Activated naive CD4-positive, alpha-beta T cell treated with anti-CD3 and anti-CD28 coated beads, Interleukin-2, amount 50 U/mL, for 72 hours (primary cell): ENCODE measurements at regions not wholly inside any gene's neighbourhood (a gene's known extent, or its start where the extent isn't known, plus 50 kb on each side); places are given as distances from the start of the nearest gene placed in this dataset.
A peak's percentile ranks its signal among the peaks of the same experiment; 100 is the strongest.
"Not testable (repeated sequence)": the region's sequence is repeated elsewhere in the genome, so short reads cannot be mapped to it uniquely, and the experiment has no call there.

Source experiments
- ATAC-seq, 2 donors: fragments of 150-1000 bp; cut with Tn5 transposase; 2 replicates each; pipeline ENCODE4 v1.10.0; 2021; ENCODE audit warnings: mild to moderate bottlenecking in 2 of 2, moderate library complexity in 2 of 2
- DNase-seq, 2 donors: peaks; one replicate each; pipeline ENCODE4 v3.0.0; 2021 to 2022; ENCODE audit warnings: low spot score in 2 of 2
- H3K27ac Mint-ChIP-seq, 2 donors: one replicate each; pipeline ENCODE4 v1.8.0; 2022; ENCODE audit warnings: mild to moderate bottlenecking in 2 of 2, mixed read lengths in 2 of 2
- H3K36me3 Mint-ChIP-seq, 2 donors: one replicate each; pipeline ENCODE4 v1.8.0; 2022; ENCODE audit warnings: mixed read lengths in 2 of 2
- H3K9me3 Mint-ChIP-seq, 2 donors: one replicate each; pipeline ENCODE4 v1.8.0; 2022; ENCODE audit warnings: mixed read lengths in 2 of 2

DNA sequence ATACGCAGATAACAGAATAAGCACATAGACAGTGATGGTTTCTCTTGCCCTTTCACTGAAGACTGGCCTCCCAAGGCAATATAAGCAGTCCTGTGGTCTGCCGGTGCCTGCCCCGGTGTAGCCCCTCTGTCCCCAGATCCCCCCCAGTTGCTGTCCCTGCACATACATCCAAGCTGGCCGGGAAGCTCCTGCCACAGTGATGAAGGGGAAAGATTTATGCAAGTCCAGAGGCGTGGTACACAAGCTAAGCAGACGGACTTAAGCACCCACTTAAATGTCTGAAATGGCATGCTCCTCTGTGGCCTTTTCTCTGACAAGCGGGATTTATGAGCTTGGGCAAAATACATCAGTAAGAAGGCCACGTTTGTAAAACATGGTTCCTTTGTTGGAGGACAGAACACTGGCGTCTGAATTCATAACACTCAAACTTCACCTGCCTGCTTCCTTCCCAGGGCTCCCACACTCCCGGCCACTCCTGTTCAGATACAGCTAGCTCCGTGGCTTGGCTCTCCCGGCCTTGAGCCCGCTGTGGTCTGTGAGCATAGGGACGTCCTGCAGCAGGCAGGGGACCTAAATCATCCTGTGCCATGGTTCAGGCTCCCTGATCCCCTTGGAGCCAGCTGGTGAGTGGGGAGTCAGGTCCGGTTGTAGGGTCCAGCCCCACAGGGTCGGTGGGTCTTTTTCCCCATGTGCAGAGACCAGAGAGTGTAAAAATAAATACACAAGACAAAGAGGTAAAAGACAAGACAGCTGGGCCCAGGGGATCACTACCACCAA is 61.7 kb upstream of the PPP2R2D start:
- DNase-seq (peak in 1 of 2 donors; percentile 44), ATAC-seq (no peak)
- Mint-ChIP-seq H3K9me3 (no peaks in the 10 kb centered on the region), H3K36me3 (no peaks in the 10 kb centered on the region), H3K27ac (no peak overlapping the region)

GRCh38 chr10:131839880-131840787 is 60.7 kb upstream of the PPP2R2D start:
- DNase-seq, result peak in 1 of 2 donors; percentile 14
- H3K27ac Mint-ChIP-seq, H3K9me3 Mint-ChIP-seq, H3K36me3 Mint-ChIP-seq, ATAC-seq: not testable (repeated sequence)

DNA sequence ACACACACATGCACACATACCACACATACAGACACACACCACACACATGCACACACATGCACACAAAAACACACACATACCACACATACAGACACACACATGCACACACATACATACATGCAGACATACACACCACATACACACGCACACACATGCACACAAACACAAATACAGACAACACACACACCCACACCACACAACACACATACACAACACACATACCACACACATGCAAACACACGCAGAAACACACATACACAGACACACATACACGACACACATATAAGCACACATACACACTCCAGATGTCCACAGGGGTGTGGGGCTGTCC is 60.1 kb upstream of the PPP2R2D start:
- Mint-ChIP-seq H3K36me3 (no peaks in the 10 kb centered on the region), H3K9me3 (no peaks in the 10 kb centered on the region), H3K27ac (no peak overlapping the region)
- ATAC-seq, result no peak
- DNase-seq, result peak in 1 of 2 donors; percentile 14

DNA sequence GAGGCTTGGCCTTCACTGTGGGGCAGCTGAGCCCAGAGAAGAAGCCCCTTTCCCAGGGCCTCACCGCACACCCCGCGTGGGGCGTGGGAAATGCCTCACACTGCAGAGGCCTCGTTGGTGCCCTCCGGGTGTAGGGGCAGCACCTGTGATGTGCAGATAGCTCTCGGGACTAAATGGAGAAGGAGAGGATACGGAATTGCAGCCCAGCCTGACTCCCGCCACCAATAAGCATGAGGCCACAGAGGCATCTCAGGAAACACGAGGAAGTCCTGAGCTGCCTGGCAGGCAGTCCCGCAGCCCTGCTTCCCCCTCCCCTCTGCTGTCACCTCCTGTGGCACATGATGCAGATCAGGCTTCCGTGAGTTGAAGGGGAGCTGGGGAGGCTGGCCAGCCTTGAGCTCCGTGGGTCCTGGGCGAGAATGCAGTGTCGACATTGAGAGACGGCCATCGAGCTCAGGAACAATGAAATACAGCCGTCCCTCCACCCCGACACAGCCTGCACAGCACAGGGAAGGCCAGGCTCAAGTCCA is 59.6 kb upstream of the PPP2R2D start:
- Mint-ChIP-seq H3K27ac (no peak overlapping the region), H3K36me3 (no peaks in the 10 kb centered on the region), H3K9me3 (no peaks in the 10 kb centered on the region)
- DNase-seq, result peak in 1 of 2 donors; percentile 28
- ATAC-seq, result no peak

GRCh38 chr10:131841661-131842139 is 59.1 kb upstream of the PPP2R2D start:
- no peaks in the 10 kb centered on the region for H3K36me3 Mint-ChIP-seq
- no peaks in the 10 kb centered on the region for H3K9me3 Mint-ChIP-seq
- DNase-seq, result peak in 1 of 2 donors; percentile 50
- H3K27ac Mint-ChIP-seq, result no peak overlapping the region
- ATAC-seq, result no peak

GRCh38 chr10:131842351-131843088 is 58.3 kb upstream of the PPP2R2D start:
- no peaks in the 10 kb centered on the region for H3K36me3 Mint-ChIP-seq
- no peak for ATAC-seq

DNA sequence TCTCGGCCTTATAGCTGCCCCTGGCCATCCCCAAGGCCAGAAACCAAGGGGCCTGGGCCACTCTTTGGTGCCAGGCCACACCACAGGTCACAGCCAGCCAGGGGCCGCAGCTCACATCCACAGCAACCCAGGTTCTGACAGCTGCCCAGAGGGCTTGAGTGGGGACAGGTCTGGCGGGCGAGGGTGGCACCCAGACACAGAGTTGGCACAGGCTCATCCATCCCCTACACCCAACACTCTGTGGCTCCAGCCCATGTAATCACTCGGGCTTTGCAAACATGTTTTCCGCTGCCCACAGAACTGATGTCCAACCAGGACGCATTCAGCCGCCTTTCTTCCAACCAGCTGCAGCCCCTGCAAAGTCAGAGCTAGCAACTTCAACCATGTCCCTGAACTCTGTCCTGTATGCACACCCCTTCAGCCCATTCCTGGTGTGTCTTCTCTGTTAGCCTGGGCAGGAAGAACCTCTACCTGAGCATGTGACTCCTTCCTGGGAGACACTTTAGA is 57.7 kb upstream of the PPP2R2D start:
- Mint-ChIP-seq H3K36me3 (no peaks in the 10 kb centered on the region), H3K27ac (no peak overlapping the region)

More at GRCh38 chr10:131842351-131843088, 58.3 kb upstream of the PPP2R2D start:
- Mint-ChIP-seq H3K27ac (no peak overlapping the region), H3K9me3 (no peaks in the 10 kb centered on the region)
- peak in 1 of 2 donors; percentile 47 for DNase-seq

GRCh38 chr10:131843881-131844284 is 56.9 kb upstream of the PPP2R2D start:
- H3K9me3 Mint-ChIP-seq, result no peaks in the 10 kb centered on the region
- H3K36me3 Mint-ChIP-seq, result no peaks in the 10 kb centered on the region
- H3K27ac Mint-ChIP-seq, result no peak overlapping the region
- peak in 1 of 2 donors; percentile 31 for DNase-seq
- ATAC-seq, result no peak

More for the DNA sequence above, 57.7 kb upstream of the PPP2R2D start:
- ATAC-seq, result no peak
- peak in 1 of 2 donors; percentile 21 for DNase-seq
- no peaks in the 10 kb centered on the region for H3K9me3 Mint-ChIP-seq

DNA sequence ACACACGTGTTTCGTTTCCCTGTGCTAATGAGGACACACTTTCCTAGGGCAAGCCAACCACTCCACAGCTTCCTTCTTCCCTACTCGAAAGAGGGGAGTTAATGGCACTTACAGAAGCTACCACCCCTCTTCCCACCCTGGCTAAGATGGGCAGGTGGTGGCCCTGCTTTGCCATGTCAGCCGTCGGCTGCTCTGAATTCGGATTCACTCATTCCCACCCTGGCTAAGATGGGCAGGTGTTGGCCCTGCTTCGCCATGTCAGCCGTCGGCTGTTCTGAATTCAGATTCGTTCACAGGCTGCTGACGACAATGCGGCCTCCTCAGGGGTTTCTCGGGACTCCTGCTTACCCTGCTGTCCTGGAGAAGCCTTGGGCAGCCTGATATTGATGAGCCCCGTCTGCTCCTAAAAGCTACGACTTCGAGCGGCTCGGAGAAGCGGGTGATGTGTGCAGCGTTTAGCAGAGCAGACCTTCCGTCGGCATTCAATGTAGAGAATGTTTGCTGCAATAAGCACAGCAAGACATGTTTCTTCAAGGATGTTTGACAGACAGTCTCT is 56.2 kb upstream of the PPP2R2D start:
- peak in 1 of 2 donors; percentile 42 for DNase-seq
- ATAC-seq, result no peak
- H3K9me3 Mint-ChIP-seq, result no peaks in the 10 kb centered on the region
- H3K27ac Mint-ChIP-seq, result no peak overlapping the region
- no peaks in the 10 kb centered on the region for H3K36me3 Mint-ChIP-seq

DNA sequence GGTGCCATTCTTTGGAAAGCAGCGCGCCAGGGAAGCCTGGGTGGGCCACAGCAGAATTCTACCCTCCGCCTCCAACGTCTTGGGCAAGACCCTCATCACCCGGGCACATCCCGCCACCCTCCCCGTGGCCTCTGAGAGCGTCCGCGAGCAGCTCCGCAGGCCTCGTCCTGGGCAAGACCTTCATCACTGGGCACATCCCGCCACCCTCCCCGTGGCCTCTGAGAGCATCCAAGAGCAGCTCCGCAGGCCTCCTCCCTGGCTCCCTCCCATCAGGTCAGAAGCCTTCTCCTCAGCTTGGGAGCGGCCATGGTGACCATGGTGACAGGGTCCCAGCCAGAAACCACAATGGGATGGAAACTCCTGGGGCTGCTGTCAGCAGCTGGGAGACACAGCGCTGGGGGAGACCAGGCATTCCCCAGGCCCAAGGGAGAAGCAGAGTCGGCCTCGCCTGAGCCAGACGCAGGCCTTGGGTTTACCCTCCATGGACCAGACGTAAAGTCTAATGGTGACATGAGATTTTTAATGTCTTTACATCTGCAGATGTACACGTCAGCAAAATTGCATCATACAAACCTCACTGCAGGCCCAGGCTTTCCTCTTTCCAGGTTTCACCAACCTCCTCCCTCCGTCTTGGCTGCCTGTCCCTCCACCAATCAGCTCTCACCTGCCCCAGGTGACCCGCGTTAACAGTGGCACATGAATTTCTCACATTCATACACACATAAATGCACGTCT is 55.1 kb upstream of the PPP2R2D start:
- Mint-ChIP-seq H3K27ac (no peak overlapping the region), H3K9me3 (peaks cover 0 to 2% of the 10 kb centered on the region in 2 donors), H3K36me3 (no peaks in the 10 kb centered on the region)
- DNase-seq (peak in 1 of 2 donors; percentile 52), ATAC-seq (no peak)

- DNase-seq (peak in 1 of 2 donors; percentile 30), ATAC-seq (no peak)
- Mint-ChIP-seq H3K27ac (no peak overlapping the region), H3K36me3 (no peaks in the 10 kb centered on the region), H3K9me3 (peaks cover 7 to 8% of the 10 kb centered on the region in 2 donors)
These were observed 54.3 kb upstream of the PPP2R2D start for GRCh38 chr10:131846240-131847101.

GRCh38 chr10:131847241-131847783 is 53.5 kb upstream of the PPP2R2D start:
- DNase-seq (peak in 1 of 2 donors; percentile 45), ATAC-seq (no peak)
- Mint-ChIP-seq H3K36me3 (no peaks in the 10 kb centered on the region), H3K27ac (no peak overlapping the region), H3K9me3 (peaks cover 7 to 8% of the 10 kb centered on the region in 2 donors)

DNA sequence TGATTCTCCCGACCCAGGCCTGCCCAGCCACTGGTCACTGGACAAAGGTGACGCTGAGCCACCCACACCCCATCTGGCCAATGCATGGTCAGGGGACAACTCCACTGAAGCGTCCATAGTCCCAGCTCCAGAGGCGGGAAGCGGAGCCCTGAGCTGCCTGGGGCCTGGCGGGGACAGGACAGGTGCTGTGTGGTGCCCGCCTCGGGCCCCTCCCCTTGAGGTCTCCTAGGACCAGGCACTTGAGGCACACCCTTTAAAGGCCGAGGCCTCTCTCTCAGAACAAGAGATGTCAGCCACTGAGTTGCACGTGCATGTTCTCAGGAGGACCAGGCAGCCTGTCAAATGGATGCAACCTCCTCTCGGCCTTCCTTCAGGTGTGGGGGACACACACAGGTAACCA is 52.5 kb upstream of the PPP2R2D start:
- ATAC-seq (no peak), DNase-seq (peak in 1 of 2 donors; percentile 41)
- Mint-ChIP-seq H3K9me3 (peaks cover 7 to 8% of the 10 kb centered on the region in 2 donors), H3K27ac (no peak overlapping the region), H3K36me3 (no peaks in the 10 kb centered on the region)
